Stomach smooth muscle (tissue), 2 donors: ENCODE measurements at regions not wholly inside any gene's neighbourhood (a gene's known extent, or its start where the extent isn't known, plus 50 kb on each side); places are given as distances from the start of the nearest gene placed in this dataset.

ENCODE experiments used
- H3K27ac ChIP-seq: one replicate; pipeline ENCODE4 v1.7.0; 2013; ENCODE audit warnings: mild to moderate bottlenecking, low read length, inconsistent platforms
- H3K27me3 ChIP-seq, 2 donors: one replicate each; pipeline ENCODE4 v1.7.0; 2013; ENCODE audit warnings: low read length in 2 of 2; ENCODE audit not compliant: insufficient read depth in 2 of 2, control insufficient read depth in 1 of 2
- H3K36me3 ChIP-seq, 2 donors: one replicate each; pipeline ENCODE4 v1.7.0; 2013; ENCODE audit warnings: low read length in 2 of 2; ENCODE audit not compliant: control insufficient read depth in 2 of 2, insufficient read depth in 2 of 2
- H3K4me1 ChIP-seq: one replicate; pipeline ENCODE4 v1.7.0; 2013; ENCODE audit warnings: low read length; ENCODE audit not compliant: control insufficient read depth, insufficient read depth
- H3K4me3 ChIP-seq, 2 donors: one replicate each; pipeline ENCODE4 v1.7.0; 2013; ENCODE audit warnings: low read length in 2 of 2
- H3K9ac ChIP-seq, 2 donors: one replicate each; pipeline ENCODE4 v1.7.0; 2013; ENCODE audit warnings: low read length in 2 of 2, mild to moderate bottlenecking in 1 of 2
- H3K9me3 ChIP-seq, 2 donors: one replicate each; pipeline ENCODE4 v1.7.0; 2013; ENCODE audit warnings: low read length in 2 of 2; ENCODE audit not compliant: control insufficient read depth in 2 of 2
- donor health status: healthy.
- donor health status: Pancreatic carcinoma.

GRCh38 chr2:23268467-23269263 is 116.3 kb upstream of the KLHL29 start:
- no peaks in the 10 kb centered on the region for H3K27me3 ChIP-seq
- H3K4me1 ChIP-seq, result no peaks in the 10 kb centered on the region
- no peak overlapping the region for H3K27ac ChIP-seq
- no peaks in the 10 kb centered on the region for H3K9me3 ChIP-seq
- no peak overlapping the region for H3K9ac ChIP-seq
- H3K4me3 ChIP-seq, result no peak overlapping the region
- no peaks in the 10 kb centered on the region for H3K36me3 ChIP-seq

- no peaks in the 10 kb centered on the region for H3K9me3 ChIP-seq
- H3K27ac ChIP-seq, result no peak overlapping the region
- no peaks in the 10 kb centered on the region for H3K4me1 ChIP-seq
- H3K27me3 ChIP-seq, result no peaks in the 10 kb centered on the region
- no peak overlapping the region for H3K4me3 ChIP-seq
- no peak overlapping the region for H3K9ac ChIP-seq
- H3K36me3 ChIP-seq, result no peaks in the 10 kb centered on the region
These were observed 115.2 kb upstream of the KLHL29 start for GRCh38 chr2:23269747-23270146.

DNA sequence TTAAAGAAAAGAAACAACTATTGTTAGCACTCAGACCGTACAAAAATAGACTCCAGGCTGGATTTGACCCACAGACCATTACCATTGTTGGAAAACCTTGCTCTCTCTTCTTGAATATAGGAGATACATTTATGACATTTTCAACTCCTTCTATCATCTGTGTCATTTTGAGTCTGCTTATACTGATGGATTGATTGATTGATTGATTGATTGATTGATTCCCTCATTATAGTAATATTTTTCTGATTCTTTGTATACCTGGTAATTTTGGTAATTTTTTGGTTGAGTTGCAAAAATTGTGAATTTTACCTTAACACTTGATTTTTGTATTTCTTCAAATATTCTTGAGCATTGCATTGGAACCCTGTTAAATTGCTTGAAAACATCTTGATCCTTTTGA is 114.2 kb upstream of the KLHL29 start:
- no peaks in the 10 kb centered on the region for H3K36me3 ChIP-seq
- no peaks in the 10 kb centered on the region for H3K4me1 ChIP-seq
- H3K27ac ChIP-seq, result no peak overlapping the region
- no peak overlapping the region for H3K9ac ChIP-seq
- no peaks in the 10 kb centered on the region for H3K27me3 ChIP-seq
- no peaks in the 10 kb centered on the region for H3K9me3 ChIP-seq
- H3K4me3 ChIP-seq, result no peak overlapping the region

DNA sequence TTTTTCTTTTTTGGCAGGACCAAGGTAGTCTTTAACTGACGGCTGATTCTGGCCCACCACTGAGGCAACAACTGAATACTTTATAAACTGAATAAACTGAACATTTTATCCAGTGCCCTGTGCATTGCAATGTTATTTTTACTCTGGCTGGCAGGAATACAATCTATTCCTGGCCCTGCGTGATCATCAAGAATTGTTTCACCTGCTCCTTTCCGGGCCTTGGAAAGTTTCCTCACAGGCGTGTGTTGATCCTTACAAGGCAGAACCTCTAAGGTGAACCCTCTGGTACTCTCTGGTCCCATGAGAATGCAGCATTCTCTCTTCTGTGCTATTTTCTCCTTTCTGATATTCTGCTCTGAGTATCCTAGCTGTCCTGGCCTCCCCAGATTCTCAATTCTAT is 113.7 kb upstream of the KLHL29 start:
- H3K4me1 ChIP-seq, result no peaks in the 10 kb centered on the region
- no peak overlapping the region for H3K9ac ChIP-seq
- H3K9me3 ChIP-seq, result no peaks in the 10 kb centered on the region
- no peaks in the 10 kb centered on the region for H3K36me3 ChIP-seq
- no peaks in the 10 kb centered on the region for H3K27me3 ChIP-seq
- H3K27ac ChIP-seq, result no peak overlapping the region
- no peak overlapping the region for H3K4me3 ChIP-seq

- Histone ChIP-seq H3K4me3 (no peak overlapping the region), H3K9ac (no peak overlapping the region), H3K27me3 (peaks cover 0 to 2% of the 10 kb centered on the region in 2 donors), H3K4me1 (no peaks in the 10 kb centered on the region), H3K36me3 (no peaks in the 10 kb centered on the region), H3K27ac (no peak overlapping the region), H3K9me3 (no peaks in the 10 kb centered on the region)
These were observed 111.2 kb upstream of the KLHL29 start for GRCh38 chr2:23273786-23274185.

GRCh38 chr2:23280401-23280800 is 104.6 kb upstream of the KLHL29 start:
- H3K27ac ChIP-seq, result no peak overlapping the region
- H3K9me3 ChIP-seq, result no peaks in the 10 kb centered on the region
- no peak overlapping the region for H3K9ac ChIP-seq
- no peaks in the 10 kb centered on the region for H3K36me3 ChIP-seq
- peaks cover 0 to 2% of the 10 kb centered on the region in 2 donors for H3K27me3 ChIP-seq
- H3K4me1 ChIP-seq, result peaks cover 6% of the 10 kb centered on the region
- H3K4me3 ChIP-seq, result no peak overlapping the region

- Histone ChIP-seq H3K9ac (no peak overlapping the region), H3K27me3 (no peaks in the 10 kb centered on the region), H3K27ac (no peak overlapping the region), H3K4me1 (peaks cover 31% of the 10 kb centered on the region), H3K4me3 (no peak overlapping the region), H3K9me3 (no peaks in the 10 kb centered on the region), H3K36me3 (no peaks in the 10 kb centered on the region)
These were observed 101.3 kb upstream of the KLHL29 start for GRCh38 chr2:23283653-23284052.

- no peaks in the 10 kb centered on the region for H3K9me3 ChIP-seq
- no peak overlapping the region for H3K9ac ChIP-seq
- no peaks in the 10 kb centered on the region for H3K27me3 ChIP-seq
- H3K4me1 ChIP-seq, result peaks cover 31% of the 10 kb centered on the region
- no peak overlapping the region for H3K27ac ChIP-seq
- H3K4me3 ChIP-seq, result no peak overlapping the region
- no peaks in the 10 kb centered on the region for H3K36me3 ChIP-seq
These were observed 99.7 kb upstream of the KLHL29 start for GRCh38 chr2:23285091-23285800.

DNA sequence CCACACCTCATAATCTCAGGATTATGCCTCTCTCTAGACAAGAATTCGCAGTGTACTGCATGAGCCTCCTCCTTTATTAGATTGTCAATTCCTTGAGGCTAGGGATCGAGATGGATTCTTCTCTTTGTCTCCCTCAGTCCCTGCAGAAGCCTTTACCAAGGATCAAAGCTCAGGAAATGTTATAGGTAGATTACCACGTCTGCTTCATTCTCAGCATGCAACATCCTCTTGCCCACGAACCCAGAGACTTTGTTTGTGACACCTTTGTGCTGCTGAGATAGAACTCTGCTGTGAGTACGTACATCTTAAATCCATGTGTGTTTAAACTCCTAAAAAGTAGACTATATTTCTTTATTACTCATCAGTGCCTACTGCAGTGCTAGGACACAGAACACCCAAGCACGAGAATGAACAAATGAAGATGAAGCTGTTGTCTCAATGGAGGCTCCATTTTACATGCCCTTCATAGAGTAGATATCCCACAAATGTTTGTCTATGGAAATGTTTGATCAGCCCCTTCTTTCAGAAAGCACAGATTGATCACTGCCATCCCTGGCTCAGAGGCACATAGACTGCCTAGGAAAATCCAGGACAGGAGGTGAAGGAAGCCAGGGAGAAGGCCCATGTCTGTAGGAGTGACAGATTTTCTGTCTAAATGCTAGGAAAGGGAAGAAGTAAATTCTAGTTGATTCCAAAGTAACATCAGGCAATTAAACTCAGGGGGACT is 98.8 kb upstream of the KLHL29 start:
- peak overlapping the region; percentile 8 to 29 for H3K9ac ChIP-seq
- peaks cover 31% of the 10 kb centered on the region for H3K4me1 ChIP-seq
- H3K9me3 ChIP-seq, result no peaks in the 10 kb centered on the region
- H3K36me3 ChIP-seq, result no peaks in the 10 kb centered on the region
- no peaks in the 10 kb centered on the region for H3K27me3 ChIP-seq
- H3K27ac ChIP-seq, result peak overlapping the region; percentile 66
- H3K4me3 ChIP-seq, result no peak overlapping the region

- no peaks in the 10 kb centered on the region for H3K9me3 ChIP-seq
- no peaks in the 10 kb centered on the region for H3K36me3 ChIP-seq
- H3K9ac ChIP-seq, result peak overlapping the region; percentile 8 to 29
- peak overlapping the region; percentile 66 for H3K27ac ChIP-seq
- H3K4me3 ChIP-seq, result peak overlapping the region in 1 of 2 donors; percentile 3
- peaks cover 31% of the 10 kb centered on the region for H3K4me1 ChIP-seq
- H3K27me3 ChIP-seq, result no peaks in the 10 kb centered on the region
These were observed 97.9 kb upstream of the KLHL29 start for GRCh38 chr2:23286758-23287704.
